Subcutaneous abdominal adipose tissue (tissue), 5 donors: ENCODE measurements at regions not wholly inside any gene's neighbourhood (a gene's known extent, or its start where the extent isn't known, plus 50 kb on each side); places are given as distances from the start of the nearest gene placed in this dataset.

ENCODE experiments used
- H3K27ac ChIP-seq: one replicate; pipeline ENCODE4 v1.7.0; 2013; ENCODE audit warnings: low read depth, mild to moderate bottlenecking, inconsistent platforms, low read length, moderate library complexity
- H3K27me3 ChIP-seq, 5 donors: one replicate each; pipeline ENCODE4 v1.7.0; 2013; ENCODE audit warnings: low read length in 5 of 5, inconsistent platforms in 1 of 5; ENCODE audit not compliant: control insufficient read depth in 5 of 5, insufficient read depth in 4 of 5
- H3K36me3 ChIP-seq, 5 donors: one replicate each; pipeline ENCODE4 v1.7.0; 2013; ENCODE audit warnings: low read length in 5 of 5; ENCODE audit not compliant: control insufficient read depth in 5 of 5, insufficient read depth in 5 of 5
- H3K4me1 ChIP-seq, 5 donors: one replicate each; pipeline ENCODE4 v1.7.0; 2013; ENCODE audit warnings: low read length in 5 of 5, mild to moderate bottlenecking in 3 of 5, moderate library complexity in 1 of 5; ENCODE audit not compliant: control insufficient read depth in 5 of 5, insufficient read depth in 5 of 5
- H3K4me3 ChIP-seq, 5 donors: one replicate each; pipeline ENCODE4 v1.7.0; 2013; ENCODE audit warnings: low read length in 5 of 5, low read depth in 1 of 5
- H3K9ac ChIP-seq, 5 donors: one replicate each; pipeline ENCODE4 v1.7.0; 2013; ENCODE audit warnings: low read length in 5 of 5, mild to moderate bottlenecking in 4 of 5, moderate library complexity in 3 of 5
- H3K9me3 ChIP-seq, 5 donors: one replicate each; pipeline ENCODE4 v1.7.0; 2013; ENCODE audit warnings: low read length in 5 of 5; ENCODE audit not compliant: control insufficient read depth in 5 of 5
- donor health status: healthy.
- donor health status: healthy.
- donor health status: healthy.
- donor health status: healthy.
- donor health status: healthy.

- no peaks in the 10 kb centered on the region for H3K9me3 ChIP-seq
- no peaks in the 10 kb centered on the region for H3K27me3 ChIP-seq
- no peaks in the 10 kb centered on the region for H3K4me1 ChIP-seq
- no peak overlapping the region for H3K9ac ChIP-seq
- no peaks in the 10 kb centered on the region for H3K36me3 ChIP-seq
- H3K27ac ChIP-seq: no peak overlapping the region
- no peak overlapping the region for H3K4me3 ChIP-seq
Measured at GRCh38 chr15:38691965-38692788, 127.6 kb upstream of the RASGRP1 start.

GRCh38 chr15:38692789-38693062, 128.1 kb upstream of the RASGRP1 start:
- Histone ChIP-seq H3K4me1 (no peaks in the 10 kb centered on the region), H3K9me3 (no peaks in the 10 kb centered on the region), H3K27ac (no peak overlapping the region)

GRCh38 chr15:38695249-38696108, 130.9 kb upstream of the RASGRP1 start:
- no peaks in the 10 kb centered on the region for H3K9me3 ChIP-seq
- no peak overlapping the region for H3K4me3 ChIP-seq
- H3K4me1 ChIP-seq: no peaks in the 10 kb centered on the region
- H3K27me3 ChIP-seq: no peaks in the 10 kb centered on the region
- H3K27ac ChIP-seq: no peak overlapping the region
- H3K36me3 ChIP-seq: no peaks in the 10 kb centered on the region
- H3K9ac ChIP-seq: no peak overlapping the region

More at GRCh38 chr15:38692789-38693062, 128.1 kb upstream of the RASGRP1 start:
- no peaks in the 10 kb centered on the region for H3K27me3 ChIP-seq
- no peak overlapping the region for H3K9ac ChIP-seq
- no peaks in the 10 kb centered on the region for H3K36me3 ChIP-seq
- H3K4me3 ChIP-seq: no peak overlapping the region

- no peaks in the 10 kb centered on the region for H3K36me3 ChIP-seq
- H3K27me3 ChIP-seq: peaks cover 0 to 2% (median 0%) of the 10 kb centered on the region in 5 donors
- no peak overlapping the region for H3K4me3 ChIP-seq
- H3K9ac ChIP-seq: peak overlapping the region in 1 of 5 donors; percentile 46
- H3K9me3 ChIP-seq: no peaks in the 10 kb centered on the region
- H3K4me1 ChIP-seq: no peaks in the 10 kb centered on the region
- H3K27ac ChIP-seq: no peak overlapping the region
Measured at GRCh38 chr15:38696109-38696727, 131.6 kb upstream of the RASGRP1 start.

GRCh38 chr15:38696790-38697495, 132.3 kb upstream of the RASGRP1 start:
- Histone ChIP-seq H3K4me3 (no peak overlapping the region), H3K9me3 (no peaks in the 10 kb centered on the region), H3K27me3 (peaks cover 0 to 3% (median 0%) of the 10 kb centered on the region in 5 donors), H3K36me3 (no peaks in the 10 kb centered on the region), H3K27ac (no peak overlapping the region), H3K4me1 (no peaks in the 10 kb centered on the region), H3K9ac (peak overlapping the region in 1 of 5 donors; percentile 46)

GRCh38 chr15:38698254-38698653, 133.6 kb upstream of the RASGRP1 start:
- H3K4me1 ChIP-seq: no peaks in the 10 kb centered on the region

GRCh38 chr15:38699633-38700230, 135.1 kb upstream of the RASGRP1 start:
- no peaks in the 10 kb centered on the region for H3K36me3 ChIP-seq
- no peak overlapping the region for H3K27ac ChIP-seq
- no peak overlapping the region for H3K9ac ChIP-seq
- no peaks in the 10 kb centered on the region for H3K4me1 ChIP-seq
- H3K4me3 ChIP-seq: no peak overlapping the region
- peaks cover 0 to 3% (median 0%) of the 10 kb centered on the region in 5 donors for H3K27me3 ChIP-seq
- H3K9me3 ChIP-seq: no peaks in the 10 kb centered on the region

More at GRCh38 chr15:38698254-38698653, 133.6 kb upstream of the RASGRP1 start:
- H3K27ac ChIP-seq: no peak overlapping the region
- H3K27me3 ChIP-seq: peaks cover 0 to 3% (median 0%) of the 10 kb centered on the region in 5 donors
- no peaks in the 10 kb centered on the region for H3K36me3 ChIP-seq
- no peaks in the 10 kb centered on the region for H3K9me3 ChIP-seq
- no peak overlapping the region for H3K4me3 ChIP-seq
- H3K9ac ChIP-seq: no peak overlapping the region

GRCh38 chr15:38701149-38701548, 136.5 kb upstream of the RASGRP1 start:
- no peak overlapping the region for H3K9ac ChIP-seq
- H3K36me3 ChIP-seq: no peaks in the 10 kb centered on the region
- H3K27ac ChIP-seq: no peak overlapping the region
- H3K9me3 ChIP-seq: no peaks in the 10 kb centered on the region
- peaks cover 0 to 3% (median 3%) of the 10 kb centered on the region in 5 donors for H3K27me3 ChIP-seq
- H3K4me1 ChIP-seq: no peaks in the 10 kb centered on the region
- no peak overlapping the region for H3K4me3 ChIP-seq

GRCh38 chr15:38702178-38702912, 137.7 kb upstream of the RASGRP1 start:
- no peak overlapping the region for H3K9ac ChIP-seq
- no peaks in the 10 kb centered on the region for H3K36me3 ChIP-seq
- no peak overlapping the region for H3K27ac ChIP-seq
- no peaks in the 10 kb centered on the region for H3K9me3 ChIP-seq
- peaks cover 0 to 7% (median 3%) of the 10 kb centered on the region in 5 donors for H3K27me3 ChIP-seq
- H3K4me3 ChIP-seq: no peak overlapping the region
- no peaks in the 10 kb centered on the region for H3K4me1 ChIP-seq
